PC-3 (cell line): ENCODE measurements at regions not wholly inside any gene's neighbourhood (a gene's known extent, or its start where the extent isn't known, plus 50 kb on each side); places are given as distances from the start of the nearest gene placed in this dataset.

Source experiments
- ATAC-seq: fragments of 200-7000 bp; cut with Tn5 transposase; 2 replicates; pipeline ENCODE4 v1.9.1; 2020; ENCODE audit warnings: mild to moderate bottlenecking, moderate library complexity
- BruUV-seq: library from RNA; stranded (reverse); fragments of 400-500 nt; replicated peaks from 2 replicates; lab custom pipeline; 2021; lab: Mats Ljungman, UMichigan
- CTCF ChIA-PET: fragments of 300-600 bp; sonication (Branson Sonifier 250); formaldehyde crosslinking; loops from one replicate; lab custom pipeline; 2022; ENCODE audit warnings: antibody characterized with exemption; lab: Charles Lee
- POLR2A ChIA-PET: fragments of 300-600 bp; sonication (Branson Sonifier 250); formaldehyde crosslinking; loops from one replicate; lab custom pipeline; 2022; ENCODE audit warnings: antibody characterized with exemption; ENCODE audit not compliant: unreplicated experiment; lab: Charles Lee
- DNase-seq: peaks from one replicate; pipeline ENCODE4 v3.0.0-alpha.2; 2015
- H2AFZ ChIP-seq: fragments of 300-600 bp; sonication (generic); 2 replicates; pipeline ENCODE4 v1.6.0; 2016; ENCODE audit warnings: antibody characterized with exemption, low read length
- H3F3A ChIP-seq: fragments of 300-600 bp; sonication (generic); one replicate; pipeline ENCODE4 v1.6.0; 2017; ENCODE audit warnings: antibody characterized with exemption, low read length, control low read depth, mild to moderate bottlenecking; ENCODE audit not compliant: unreplicated experiment
- H3K27ac ChIP-seq: fragments of 300-600 bp; sonication (generic); 2 replicates; pipeline ENCODE4 v1.5.1; 2016; ENCODE audit warnings: mild to moderate bottlenecking, low read length
- H3K27me3 ChIP-seq: fragments of 300-600 bp; sonication (generic); 2 replicates; pipeline ENCODE4 v1.6.1; 2016; ENCODE audit warnings: low read length, mixed read lengths
- H3K36me3 ChIP-seq: fragments of 300-600 bp; sonication (generic); 2 replicates; pipeline ENCODE4 v1.6.1; 2016; ENCODE audit warnings: low read depth, mixed run types, low read length, mixed read lengths
- H3K4me1 ChIP-seq: fragments of 300-600 bp; sonication (generic); 2 replicates; pipeline ENCODE4 v1.5.1; 2016; ENCODE audit warnings: low read length; ENCODE audit not compliant: insufficient read depth
- H3K4me2 ChIP-seq: fragments of 300-600 bp; sonication (generic); 2 replicates; pipeline ENCODE4 v1.6.0; 2016; ENCODE audit warnings: low read length
- H3K4me3 ChIP-seq: fragments of 300-600 bp; sonication (generic); 2 replicates; pipeline ENCODE4 v1.5.1; 2016; ENCODE audit warnings: mild to moderate bottlenecking, low read length, mixed read lengths
- H3K79me2 ChIP-seq: fragments of 300-600 bp; sonication (generic); 2 replicates; pipeline ENCODE4 v1.6.1; 2017; ENCODE audit warnings: low read length, mixed read lengths
- H3K9ac ChIP-seq: fragments of 300-600 bp; sonication (generic); 2 replicates; pipeline ENCODE4 v1.6.0; 2016; ENCODE audit warnings: mild to moderate bottlenecking, low read length
- H3K9me2 ChIP-seq: fragments of 300-600 bp; sonication (generic); replicated peaks from 2 replicates; pipeline ENCODE4 v1.6.1; 2016; ENCODE audit warnings: mixed run types, low read length, mixed read lengths
- H3K9me3 ChIP-seq: fragments of 300-600 bp; sonication (generic); 2 replicates; pipeline ENCODE4 v1.6.1; 2016; ENCODE audit warnings: low read length, mixed read lengths
- H4K20me1 ChIP-seq: fragments of 300-600 bp; sonication (generic); 2 replicates; pipeline ENCODE4 v1.6.1; 2016; ENCODE audit warnings: low read length, mixed read lengths
- CTCF ChIP-seq: fragments of 300-600 bp; sonication (generic); conservative IDR thresholded peaks from 2 replicates; pipeline ENCODE4 v1.5.1; 2017; ENCODE audit warnings: antibody characterized with exemption, low read depth, mild to moderate bottlenecking, low read length
- EZH2 ChIP-seq: fragments of 300-600 bp; sonication (generic); IDR thresholded peaks from one replicate; pipeline ENCODE4 v1.6.1; 2017; ENCODE audit warnings: antibody characterized with exemption, mild to moderate bottlenecking, low read length; ENCODE audit not compliant: unreplicated experiment
- EZH2phosphoT487 ChIP-seq: fragments of 300-600 bp; sonication (generic); IDR thresholded peaks from 2 replicates; pipeline ENCODE4 v1.6.1; 2018; ENCODE audit warnings: mild to moderate bottlenecking, antibody characterized with exemption, low read length, borderline replicate concordance
- intact Hi-C: fragments of 100-400 bp; cut with micrococcal nuclease; formaldehyde crosslinking; loops from 2 replicates; pipeline ENCODE4 v1.9.0; 2023

- Histone ChIP-seq H3K36me3 (no peaks in the 10 kb centered on the region), H3K4me2 (no peak overlapping the region), H3K9me3 (no peaks in the 10 kb centered on the region), H3K9ac (no peak overlapping the region), H3K79me2 (no peaks in the 10 kb centered on the region), H3K4me3 (no peak overlapping the region), H3F3A (no peaks in the 10 kb centered on the region), H3K9me2 (no peaks in the 10 kb centered on the region), H4K20me1 (no peaks in the 10 kb centered on the region), H3K4me1 (no peaks in the 10 kb centered on the region), H3K27ac (no peak overlapping the region), H2AFZ (no peak overlapping the region), H3K27me3 (no peaks in the 10 kb centered on the region)
- no peak for TF ChIP-seq CTCF
- TF ChIP-seq EZH2phosphoT487: no peak
- intact Hi-C loops: no loop called here
- ChIA-PET CTCF (no interaction called here), POLR2A (no interaction called here)
- DNase-seq (no peak), ATAC-seq (no peak)
- no TSS peak for BruUV-seq
These were observed 96.1 kb upstream of the SHH start for GRCh38 chr7:155908385-155908784.

GRCh38 chr7:155907450-155908200 is 95.4 kb upstream of the SHH start:
- Histone ChIP-seq H3K27me3 (no peaks in the 10 kb centered on the region), H2AFZ (no peak overlapping the region), H3K27ac (no peak overlapping the region), H3K4me3 (no peak overlapping the region), H3K9ac (no peak overlapping the region), H3K79me2 (no peaks in the 10 kb centered on the region), H3K4me2 (no peak overlapping the region), H3K9me3 (no peaks in the 10 kb centered on the region), H3K9me2 (no peaks in the 10 kb centered on the region), H3K36me3 (no peaks in the 10 kb centered on the region), H3K4me1 (no peaks in the 10 kb centered on the region), H3F3A (no peaks in the 10 kb centered on the region), H4K20me1 (no peaks in the 10 kb centered on the region)
- ChIA-PET CTCF (no interaction called here), POLR2A (interaction anchor here (0.7 kb wide), 1 partner anchor 63 kb away, joined by 3 read pairs; no protein-coding TSS in a partner anchor)
- TF ChIP-seq EZH2phosphoT487: no peak
- TF ChIP-seq CTCF: no peak
- TF ChIP-seq EZH2: no peak
- no TSS peak for BruUV-seq
- ATAC-seq (no peak), DNase-seq (no peak)
- intact Hi-C loops: no loop called here

- DNase-seq: no peak
- no peaks in the 10 kb centered on the region for H3K36me3 ChIP-seq
- ChIA-PET CTCF (no interaction called here), POLR2A (no interaction called here)
- H3F3A ChIP-seq: no peaks in the 10 kb centered on the region
- no peaks in the 10 kb centered on the region for H3K27me3 ChIP-seq
- H3K9ac ChIP-seq: no peak overlapping the region
- H3K4me3 ChIP-seq: no peak overlapping the region
- no peaks in the 10 kb centered on the region for H3K79me2 ChIP-seq
- H3K27ac ChIP-seq: no peak overlapping the region
- H3K4me1 ChIP-seq: peaks cover 20% of the 10 kb centered on the region
- ATAC-seq: no peak
- H2AFZ ChIP-seq: no peak overlapping the region
- TF ChIP-seq EZH2phosphoT487 (no peak), EZH2 (no peak), CTCF (no peak)
- no peaks in the 10 kb centered on the region for H4K20me1 ChIP-seq
- no TSS peak for BruUV-seq
- intact Hi-C loops: no loop called here
- no peak overlapping the region for H3K4me2 ChIP-seq
- no peaks in the 10 kb centered on the region for H3K9me2 ChIP-seq
- no peaks in the 10 kb centered on the region for H3K9me3 ChIP-seq
These were observed 88.9 kb upstream of the SHH start for GRCh38 chr7:155901176-155901575.
